ENCODE measurements at regions not wholly inside any gene's neighbourhood (a gene's known extent, or its start where the extent isn't known, plus 50 kb on each side); places are given as distances from the start of the nearest gene placed in this dataset.

DNA sequence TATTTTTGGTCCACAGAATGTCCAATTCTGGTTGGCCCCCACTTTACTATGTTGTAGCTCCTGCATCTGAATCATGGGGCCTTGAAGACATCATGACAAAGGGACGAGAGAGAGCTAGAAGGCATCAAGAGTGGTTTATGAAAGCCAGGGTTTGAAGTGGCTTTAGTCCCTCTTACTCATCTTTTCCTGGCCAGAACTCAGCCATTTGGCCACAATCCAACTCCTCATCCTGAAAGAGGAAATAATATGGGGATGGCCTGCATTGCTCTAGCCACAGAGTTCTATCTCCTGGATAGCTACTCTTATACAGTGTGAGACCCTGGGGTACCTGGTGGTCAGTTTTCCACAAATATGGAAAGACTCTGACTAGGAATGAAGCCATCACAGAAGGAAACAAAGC lies 418.9 kb downstream of the XPNPEP1 start:
- intact Hi-C loops (cut with DNase I), result no loop called here
- no peaks in the 10 kb centered on the region for H3K27me3 ChIP-seq
- TF ChIP-seq POLR2A (IDR thresholded peaks at IDR 0.05; ENCODE audit: low read depth) (no peak), POLR2AphosphoS5 (IDR thresholded peaks at IDR 0.05) (no peak), EP300 (IDR thresholded peaks at IDR 0.05) (no peak)
- TF ChIP-seq, protein P1, sequence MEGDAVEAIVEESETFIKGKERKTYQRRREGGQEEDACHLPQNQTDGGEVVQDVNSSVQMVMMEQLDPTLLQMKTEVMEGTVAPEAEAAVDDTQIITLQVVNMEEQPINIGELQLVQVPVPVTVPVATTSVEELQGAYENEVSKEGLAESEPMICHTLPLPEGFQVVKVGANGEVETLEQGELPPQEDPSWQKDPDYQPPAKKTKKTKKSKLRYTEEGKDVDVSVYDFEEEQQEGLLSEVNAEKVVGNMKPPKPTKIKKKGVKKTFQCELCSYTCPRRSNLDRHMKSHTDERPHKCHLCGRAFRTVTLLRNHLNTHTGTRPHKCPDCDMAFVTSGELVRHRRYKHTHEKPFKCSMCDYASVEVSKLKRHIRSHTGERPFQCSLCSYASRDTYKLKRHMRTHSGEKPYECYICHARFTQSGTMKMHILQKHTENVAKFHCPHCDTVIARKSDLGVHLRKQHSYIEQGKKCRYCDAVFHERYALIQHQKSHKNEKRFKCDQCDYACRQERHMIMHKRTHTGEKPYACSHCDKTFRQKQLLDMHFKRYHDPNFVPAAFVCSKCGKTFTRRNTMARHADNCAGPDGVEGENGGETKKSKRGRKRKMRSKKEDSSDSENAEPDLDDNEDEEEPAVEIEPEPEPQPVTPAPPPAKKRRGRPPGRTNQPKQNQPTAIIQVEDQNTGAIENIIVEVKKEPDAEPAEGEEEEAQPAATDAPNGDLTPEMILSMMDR (IDR thresholded peaks at IDR 0.05), result no peak
- H3K4me3 ChIP-seq, result no peak overlapping the region
- no peaks in the 10 kb centered on the region for H3K36me3 ChIP-seq
- no peaks in the 10 kb centered on the region for H3K9me3 ChIP-seq
- 0% methylated on average over 1 of the region's 1 CpG for WGBS
- DNase-seq (ENCODE audit: extremely low spot score), result no peak
- no peaks in the 10 kb centered on the region for H3K4me1 ChIP-seq
- no peak overlapping the region for H3K27ac ChIP-seq (replicated peaks in 1 of 4)

DNA sequence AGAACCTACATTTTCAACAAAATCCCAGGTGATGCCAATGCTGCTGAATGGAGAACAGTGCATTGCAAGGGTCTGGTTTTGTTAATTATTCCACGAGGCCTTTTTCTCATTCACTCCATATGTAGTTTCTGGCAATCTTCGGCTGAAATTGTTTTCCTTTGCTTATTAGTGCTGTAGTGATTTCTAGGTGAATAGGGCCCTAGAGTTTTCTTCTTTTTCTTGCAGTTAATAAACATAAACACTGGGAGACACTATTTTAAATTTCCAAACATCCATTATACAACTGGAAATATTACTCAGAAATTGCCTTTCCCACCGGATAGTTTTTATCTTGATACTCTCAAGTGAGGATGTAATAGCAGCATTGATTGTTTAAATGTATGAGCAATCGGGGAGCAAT lies 435.6 kb downstream of the XPNPEP1 start:
- Histone ChIP-seq H3K4me3 (no peak overlapping the region), H3K9me3 (peaks cover 0 to 6% (median 2%) of the 10 kb centered on the region in 4 donors), H3K27ac (replicated peaks in 1 of 4) (no peak overlapping the region), H3K36me3 (no peaks in the 10 kb centered on the region), H3K4me1 (no peaks in the 10 kb centered on the region), H3K27me3 (no peaks in the 10 kb centered on the region)
- TF ChIP-seq POLR2AphosphoS5 (IDR thresholded peaks at IDR 0.05) (no peak), EP300 (IDR thresholded peaks at IDR 0.05) (no peak), POLR2A (IDR thresholded peaks at IDR 0.05; ENCODE audit: low read depth) (no peak)
- TF ChIP-seq, protein P1 (IDR thresholded peaks at IDR 0.05), result no peak
- whole genome bisulfite sequencing, result 85% methylated on average over 4 of the region's 4 CpGs
- no peak for DNase-seq (ENCODE audit: extremely low spot score)
- intact Hi-C loops (cut with DNase I), result no loop called here

DNA sequence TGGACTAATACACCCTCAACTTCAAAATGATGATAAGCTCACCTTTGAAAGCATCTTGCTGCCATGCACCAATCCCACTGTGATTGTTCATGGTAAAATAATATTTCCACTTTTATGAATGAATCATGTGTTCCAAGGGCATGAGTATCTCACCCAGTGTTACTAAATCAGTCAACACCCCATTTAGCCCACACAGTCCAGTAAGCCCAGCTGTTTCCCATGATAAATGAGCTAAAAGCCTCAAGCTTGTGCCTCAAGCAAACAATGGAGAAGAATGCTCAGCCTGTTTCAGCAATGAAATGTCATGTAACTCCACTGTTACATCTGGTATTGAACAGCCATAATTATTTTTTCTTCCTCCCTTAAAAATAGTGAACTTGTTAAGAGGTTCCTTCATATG lies 442.5 kb downstream of the XPNPEP1 start:
- H3K27ac ChIP-seq (replicated peaks in 1 of 4), result no peak overlapping the region
- DNase-seq (ENCODE audit: extremely low spot score), result no peak
- H3K4me1 ChIP-seq, result no peaks in the 10 kb centered on the region
- H3K9me3 ChIP-seq, result no peaks in the 10 kb centered on the region
- TF ChIP-seq, protein P1 (IDR thresholded peaks at IDR 0.05), result no peak
- TF ChIP-seq POLR2AphosphoS5 (IDR thresholded peaks at IDR 0.05) (no peak), POLR2A (IDR thresholded peaks at IDR 0.05; ENCODE audit: low read depth) (no peak), EP300 (IDR thresholded peaks at IDR 0.05) (no peak)
- no peaks in the 10 kb centered on the region for H3K27me3 ChIP-seq
- H3K36me3 ChIP-seq, result no peaks in the 10 kb centered on the region
- intact Hi-C loops (cut with DNase I), result no loop called here
- no peak overlapping the region for H3K4me3 ChIP-seq

DNA sequence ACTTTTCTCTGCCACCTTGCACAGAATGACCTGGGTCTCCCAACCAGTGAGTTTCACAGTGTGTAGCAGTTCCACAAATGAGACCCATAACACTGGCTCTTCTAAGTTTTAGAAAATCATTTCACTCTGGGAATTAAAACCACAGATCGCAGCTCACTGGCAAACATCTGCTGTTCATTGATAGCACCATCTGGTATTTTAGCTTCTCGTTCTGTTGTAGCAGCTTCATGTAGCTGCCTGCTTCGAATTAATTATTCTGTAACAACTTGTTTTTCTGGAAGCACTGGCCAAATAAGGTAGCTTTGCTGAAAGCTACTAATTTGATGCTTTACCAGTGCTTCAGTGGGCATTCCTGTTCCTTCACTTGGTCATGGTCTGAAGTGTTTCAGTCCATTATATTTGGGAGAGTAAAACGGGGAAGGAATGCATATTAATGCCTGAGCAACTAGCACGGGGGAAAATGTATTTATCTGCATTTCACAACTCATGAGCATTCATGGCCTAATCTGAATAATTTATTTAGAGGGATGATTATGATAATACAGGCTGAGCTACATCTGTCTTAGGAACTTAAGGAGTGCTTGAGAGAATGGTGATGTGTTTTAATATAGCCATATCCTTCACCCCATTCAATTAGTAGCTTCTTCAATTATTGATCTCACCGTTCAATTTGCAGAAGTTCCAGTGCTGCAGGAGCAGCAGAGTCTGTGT lies 447.4 kb downstream of the XPNPEP1 start:
- intact Hi-C loops (cut with DNase I), result no loop called here
- H3K4me1 ChIP-seq, result no peaks in the 10 kb centered on the region
- 74% methylated on average over 6 of the region's 6 CpGs for WGBS
- H3K36me3 ChIP-seq, result no peaks in the 10 kb centered on the region
- H3K4me3 ChIP-seq, result no peak overlapping the region
- H3K27me3 ChIP-seq, result no peaks in the 10 kb centered on the region
- TF ChIP-seq POLR2AphosphoS5 (IDR thresholded peaks at IDR 0.05) (no peak), EP300 (IDR thresholded peaks at IDR 0.05) (no peak), POLR2A (IDR thresholded peaks at IDR 0.05; ENCODE audit: low read depth) (no peak)
- TF ChIP-seq, protein P1 (IDR thresholded peaks at IDR 0.05), result no peak
- no peaks in the 10 kb centered on the region for H3K9me3 ChIP-seq
- no peak for DNase-seq (ENCODE audit: extremely low spot score)
- no peak overlapping the region for H3K27ac ChIP-seq (replicated peaks in 1 of 4)

DNA sequence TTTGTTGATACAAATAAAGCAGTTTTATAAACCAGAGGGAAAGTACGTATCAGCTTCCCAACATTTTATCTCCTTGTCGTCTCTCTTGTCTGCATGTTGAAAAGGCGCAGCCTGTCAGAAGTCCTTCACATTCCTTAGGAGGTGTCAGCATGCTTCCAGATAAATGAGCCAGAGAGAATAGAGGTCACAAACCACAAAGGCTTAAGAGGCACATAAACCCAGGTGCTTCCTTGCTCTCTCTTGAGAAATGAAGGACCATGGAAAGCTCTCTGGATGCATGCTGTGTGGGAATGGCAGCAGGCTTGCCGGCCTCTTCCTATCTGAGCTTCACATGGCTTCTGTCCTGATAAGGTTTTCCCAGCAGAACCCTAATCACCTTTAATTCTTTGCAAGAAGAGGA lies 448.5 kb downstream of the XPNPEP1 start:
- 39% methylated on average over 4 of the region's 4 CpGs for WGBS
- no peaks in the 10 kb centered on the region for H3K4me1 ChIP-seq
- H3K27ac ChIP-seq (replicated peaks in 1 of 4), result no peak overlapping the region
- H3K4me3 ChIP-seq, result no peak overlapping the region
- DNase-seq (ENCODE audit: extremely low spot score), result no peak
- no peaks in the 10 kb centered on the region for H3K36me3 ChIP-seq
- no peaks in the 10 kb centered on the region for H3K27me3 ChIP-seq
- no peaks in the 10 kb centered on the region for H3K9me3 ChIP-seq
- intact Hi-C loops (cut with DNase I), result no loop called here
- TF ChIP-seq, protein P1 (IDR thresholded peaks at IDR 0.05), result no peak
